ENCODE measurements at regions not wholly inside any gene's neighbourhood (a gene's known extent, or its start where the extent isn't known, plus 50 kb on each side); places are given as distances from the start of the nearest gene placed in this dataset.

DNA sequence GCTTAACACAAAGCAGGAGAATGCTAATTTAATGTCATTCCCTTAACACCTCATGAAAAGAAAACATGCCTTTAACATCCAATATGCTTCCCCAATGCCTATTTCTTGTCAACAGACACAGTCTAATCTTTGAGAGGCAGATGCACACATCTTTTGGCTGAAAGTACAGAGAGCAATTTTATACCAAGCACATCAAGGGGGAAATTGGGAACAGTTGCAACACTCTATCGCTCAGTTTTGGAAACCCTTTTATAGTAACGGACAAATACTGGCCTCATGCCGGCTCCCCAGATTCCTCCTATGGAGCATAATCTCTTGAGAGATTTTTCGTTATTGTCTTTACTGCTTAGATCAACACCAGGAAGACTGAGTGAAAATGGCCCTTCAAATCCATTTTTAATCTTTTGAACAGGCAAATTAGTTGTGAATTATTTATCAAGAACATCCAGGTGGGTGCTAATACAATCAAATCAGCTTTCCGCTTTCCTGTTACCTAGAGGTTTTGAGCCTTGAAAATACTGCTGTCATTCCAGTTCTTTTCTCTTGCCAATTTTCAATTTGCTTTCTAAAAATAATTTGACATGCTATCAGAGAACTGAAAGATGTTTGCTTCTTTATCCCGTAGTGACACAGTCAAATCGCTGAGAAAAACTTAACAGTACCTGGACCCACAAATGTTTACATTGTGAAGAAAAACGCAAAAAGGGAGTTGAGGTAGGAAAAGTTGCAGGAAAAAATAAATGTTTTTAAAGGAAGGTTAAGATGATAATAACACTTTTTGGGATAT lies 60.7 kb upstream of the CAND1 start:
- TF ChIP-seq CTCF (IDR thresholded peaks at IDR 0.05) (no peak), POLR2A (IDR thresholded peaks at IDR 0.05) (no peak)
